ENCODE measurements at regions not wholly inside any gene's neighbourhood (a gene's known extent, or its start where the extent isn't known, plus 50 kb on each side); places are given as distances from the start of the nearest gene placed in this dataset.

DNA sequence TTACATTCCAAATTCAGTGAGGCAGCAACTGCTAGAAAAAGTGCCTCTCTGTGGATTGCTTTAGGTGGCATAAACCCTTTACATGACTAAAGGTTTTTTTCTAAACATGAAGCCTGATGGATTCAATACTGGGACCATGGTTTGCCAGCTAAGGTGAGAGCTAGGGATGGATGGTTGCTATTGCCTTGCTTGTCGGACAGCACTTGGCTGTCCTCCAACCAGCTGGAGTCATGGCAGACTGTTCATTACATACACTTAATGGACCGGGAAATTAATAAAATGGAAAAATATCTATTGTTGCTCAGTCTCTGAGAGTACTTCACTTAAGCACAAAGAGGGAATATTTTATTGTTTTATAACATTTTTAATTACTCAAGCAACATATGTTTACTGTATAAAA is 116.9 kb upstream of the TRPC7 start:
- TF ChIP-seq POLR2A (IDR thresholded peaks at IDR 0.05): no peak
- TF ChIP-seq, protein P1, sequence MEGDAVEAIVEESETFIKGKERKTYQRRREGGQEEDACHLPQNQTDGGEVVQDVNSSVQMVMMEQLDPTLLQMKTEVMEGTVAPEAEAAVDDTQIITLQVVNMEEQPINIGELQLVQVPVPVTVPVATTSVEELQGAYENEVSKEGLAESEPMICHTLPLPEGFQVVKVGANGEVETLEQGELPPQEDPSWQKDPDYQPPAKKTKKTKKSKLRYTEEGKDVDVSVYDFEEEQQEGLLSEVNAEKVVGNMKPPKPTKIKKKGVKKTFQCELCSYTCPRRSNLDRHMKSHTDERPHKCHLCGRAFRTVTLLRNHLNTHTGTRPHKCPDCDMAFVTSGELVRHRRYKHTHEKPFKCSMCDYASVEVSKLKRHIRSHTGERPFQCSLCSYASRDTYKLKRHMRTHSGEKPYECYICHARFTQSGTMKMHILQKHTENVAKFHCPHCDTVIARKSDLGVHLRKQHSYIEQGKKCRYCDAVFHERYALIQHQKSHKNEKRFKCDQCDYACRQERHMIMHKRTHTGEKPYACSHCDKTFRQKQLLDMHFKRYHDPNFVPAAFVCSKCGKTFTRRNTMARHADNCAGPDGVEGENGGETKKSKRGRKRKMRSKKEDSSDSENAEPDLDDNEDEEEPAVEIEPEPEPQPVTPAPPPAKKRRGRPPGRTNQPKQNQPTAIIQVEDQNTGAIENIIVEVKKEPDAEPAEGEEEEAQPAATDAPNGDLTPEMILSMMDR (IDR thresholded peaks at IDR 0.05 in 4 of 5, conservative IDR thresholded peaks at IDR 0.05 in 1 of 5): no peak
